ENCODE measurements at regions not wholly inside any gene's neighbourhood (a gene's known extent, or its start where the extent isn't known, plus 50 kb on each side); places are given as distances from the start of the nearest gene placed in this dataset.
A peak's percentile ranks its signal among the peaks of the same experiment; 100 is the strongest.

GRCh38 chr2:217570394-217570793 lies 432.4 kb downstream of the TNS1 start:
- no peak for DNase-seq

- no peak for DNase-seq
Measured at GRCh38 chr2:217568289-217568971, 434.4 kb downstream of the TNS1 start.

GRCh38 chr2:217563565-217563964 lies 439.2 kb downstream of the TNS1 start:
- no peak for DNase-seq

- no peak for DNase-seq
Measured at GRCh38 chr2:217562871-217563480, 439.8 kb downstream of the TNS1 start.

GRCh38 chr2:217559084-217559483 lies 443.7 kb downstream of the TNS1 start:
- peak; percentile 8 for DNase-seq

- no peak for DNase-seq
Measured at GRCh38 chr2:217555081-217555876, 447.5 kb downstream of the TNS1 start.

GRCh38 chr2:217553679-217554078 lies 449.1 kb downstream of the TNS1 start:
- no peak for DNase-seq

- DNase-seq: no peak
Measured at GRCh38 chr2:217553202-217553601, 449.6 kb downstream of the TNS1 start.

GRCh38 chr2:217552081-217552480 lies 450.7 kb downstream of the TNS1 start:
- DNase-seq: no peak

- no peak for DNase-seq
Measured at GRCh38 chr2:217551252-217551899, 451.4 kb downstream of the TNS1 start.

- DNase-seq: no peak
Measured at GRCh38 chr2:217539126-217539525, 463.7 kb downstream of the TNS1 start.

GRCh38 chr2:217538719-217539118 lies 464.1 kb downstream of the TNS1 start:
- no peak for DNase-seq

- DNase-seq: no peak
Measured at GRCh38 chr2:217535957-217536708, 466.7 kb downstream of the TNS1 start.

- no peak for DNase-seq
Measured at GRCh38 chr2:217530392-217531090, 472.3 kb downstream of the TNS1 start.

GRCh38 chr2:217529271-217529670 lies 473.5 kb downstream of the TNS1 start:
- no peak for DNase-seq

- DNase-seq: no peak
Measured at GRCh38 chr2:217527590-217528202, 475.1 kb downstream of the TNS1 start.

GRCh38 chr2:217525076-217525475 lies 477.7 kb downstream of the TNS1 start:
- DNase-seq: no peak

GRCh38 chr2:217523286-217523685 lies 479.5 kb downstream of the TNS1 start:
- no peak for DNase-seq

- no peak for DNase-seq
Measured at GRCh38 chr2:217521820-217522219, 481.0 kb downstream of the TNS1 start.

GRCh38 chr2:217520356-217521010 lies 482.3 kb downstream of the TNS1 start:
- DNase-seq: no peak

- no peak for DNase-seq
Measured at GRCh38 chr2:217517402-217517801, 485.4 kb downstream of the TNS1 start.

All from hematopoietic multipotent progenitor cell treated with erythropoietin and hydrocortisone succinate and interleukin-3 and kit ligand, for 4 days (in vitro differentiated cells).